Stimulated activated CD4-positive, alpha-beta T cell treated with anti-CD3 and anti-CD28 coated beads, Interleukin-1b, Interleukin-23, amount 100 ng/mL, for 4 hours (primary cell): ENCODE measurements at regions not wholly inside any gene's neighbourhood (a gene's known extent, or its start where the extent isn't known, plus 50 kb on each side); places are given as distances from the start of the nearest gene placed in this dataset.

ENCODE experiments used
- DNase-seq, 2 donors: peaks; one replicate each; pipeline ENCODE4 v3.0.0-alpha.2; 2020; ENCODE audit warnings: low read depth in 2 of 2

GRCh38 chr14:58846682-58847465, 209.1 kb downstream of the DACT1 start:
- no peak for DNase-seq

- no peak for DNase-seq
Measured at GRCh38 chr14:58848365-58848764, 210.6 kb downstream of the DACT1 start.

GRCh38 chr14:58849601-58850000, 211.8 kb downstream of the DACT1 start:
- no peak for DNase-seq

GRCh38 chr14:58850011-58850410, 212.2 kb downstream of the DACT1 start:
- no peak for DNase-seq

- no peak for DNase-seq
Measured at GRCh38 chr14:58861586-58861985, 223.8 kb downstream of the DACT1 start.

- no peak for DNase-seq
Measured at GRCh38 chr14:58862416-58863160, 224.8 kb downstream of the DACT1 start.

GRCh38 chr14:58863661-58864345, 226.0 kb downstream of the DACT1 start:
- DNase-seq = no peak

- DNase-seq = no peak
Measured at GRCh38 chr14:58864751-58865513, 227.2 kb downstream of the DACT1 start.

GRCh38 chr14:58865514-58866281, 227.9 kb downstream of the DACT1 start:
- DNase-seq = no peak

GRCh38 chr14:58866391-58866790, 228.6 kb downstream of the DACT1 start:
- DNase-seq = no peak

GRCh38 chr14:58870961-58871360, 233.2 kb downstream of the DACT1 start:
- DNase-seq = no peak

- no peak for DNase-seq
Measured at GRCh38 chr14:58871573-58871972, 233.8 kb downstream of the DACT1 start.

GRCh38 chr14:58872061-58872460, 234.3 kb downstream of the DACT1 start:
- no peak for DNase-seq

GRCh38 chr14:58873228-58873953, 235.6 kb downstream of the DACT1 start:
- DNase-seq = no peak

GRCh38 chr14:58875613-58876012, 237.9 kb downstream of the DACT1 start:
- DNase-seq = no peak

- no peak for DNase-seq
Measured at GRCh38 chr14:58876608-58877007, 238.8 kb downstream of the DACT1 start.

GRCh38 chr14:58878439-58879139, 240.8 kb downstream of the DACT1 start:
- no peak for DNase-seq

GRCh38 chr14:58881433-58881832, 243.7 kb downstream of the DACT1 start:
- no peak for DNase-seq

- no peak for DNase-seq
Measured at GRCh38 chr14:58882577-58883018, 244.8 kb downstream of the DACT1 start.

GRCh38 chr14:58884442-58884841, 246.7 kb downstream of the DACT1 start:
- DNase-seq = no peak
